Heart left ventricle (tissue), 16 donors: ENCODE measurements at regions not wholly inside any gene's neighbourhood (a gene's known extent, or its start where the extent isn't known, plus 50 kb on each side); places are given as distances from the start of the nearest gene placed in this dataset.

ENCODE experiments used
- ATAC-seq, 4 donors: fragments of 200-7000 bp; cut with Tn5 transposase; one replicate each; pipeline ENCODE4 v1.9.1; 2020 to 2022; ENCODE audit warnings: moderate library complexity in 4 of 4, mild to moderate bottlenecking in 3 of 4, moderate number of reproducible peaks in 1 of 4
- DNase-seq, 5 donors: peaks; one replicate each; pipeline ENCODE4 v3.0.0-alpha.2; 2020
- H3K27ac ChIP-seq, 12 donors: fragments of 200-600 bp; sonication (generic) in 4 of 12; one replicate each; pipeline versions ENCODE4 v1.5.0 to v1.8.0; 2016 to 2022; ENCODE audit warnings: mild to moderate bottlenecking in 2 of 12
- H3K27me3 ChIP-seq, 9 donors: fragments of 200-600 bp; sonication (generic) in 2 of 9; one replicate each; pipeline versions ENCODE4 v1.5.1 to v1.8.0; 2016 to 2022; ENCODE audit warnings: mild to moderate bottlenecking in 3 of 9
- H3K36me3 ChIP-seq, 9 donors: fragments of 200-600 bp; sonication (generic) in 2 of 9; one replicate each; pipeline versions ENCODE4 v1.5.0 to v1.8.0; 2018 to 2022; ENCODE audit warnings: mild to moderate bottlenecking in 2 of 9
- H3K4me1 ChIP-seq, 12 donors: fragments of 200-600 bp; sonication (generic) in 4 of 12; one replicate each; pipeline versions ENCODE4 v1.5.0 to v1.8.0; 2016 to 2022; ENCODE audit warnings: mild to moderate bottlenecking in 3 of 12
- H3K4me3 ChIP-seq, 12 donors: fragments of 200-600 bp; sonication (generic) in 4 of 12; one replicate each; pipeline versions ENCODE4 v1.5.0 to v1.8.0; 2017 to 2022; ENCODE audit warnings: mild to moderate bottlenecking in 9 of 12, moderate library complexity in 4 of 12
- H3K9me3 ChIP-seq, 12 donors: fragments of 200-600 bp; sonication (generic) in 4 of 12; one replicate each; pipeline versions ENCODE4 v1.5.0 to v1.8.0; 2016 to 2022; ENCODE audit warnings: mild to moderate bottlenecking in 1 of 12
- POLR2A ChIP-seq, 2 donors: fragments of 450-650 bp; IDR thresholded peaks; one replicate each; pipeline ENCODE4 v1.6.1; 2017; ENCODE audit warnings: antibody characterized with exemption in 2 of 2, mild to moderate bottlenecking in 2 of 2, moderate library complexity in 2 of 2
- WGBS, 4 donors: extraction: QIAGEN DNeasy Blood & Tissue Kit in 2 of 4; methylation state at CpG; one replicate each; pipeline versions ENCODE4 v1.1.5 to v1.1.7; 2013 to 2018; 5-methylcytosine and 5-hydroxymethylcytosine counted together
- intact Hi-C, 10 donors: fragments of 100-400 bp; cut with DNase I; formaldehyde crosslinking; loops; one replicate each; pipeline versions ENCODE4 v1.11.1 to v1.14.2; 2022
- TF ChIP-seq, protein P1 (sequence below), 12 donors: fragments of 200-600 bp; sonication (generic) in 4 of 12; IDR thresholded peaks; one replicate each; pipeline versions ENCODE4 v1.5.0 to v1.8.0; 2018 to 2022; ENCODE audit warnings: antibody characterized with exemption in 12 of 12, mild to moderate bottlenecking in 5 of 12
- donor health status: ischemic (EF 13 %, LVEDD 7.1; RV severe dilation, severe dysfunction).
- donor health status: healthy with polysubstance abuse.
- donor health status: DM: no; HTN: yes; CAD: no.
- donor health status: DM: no; HTN: no; CAD: no.
- donor health status: ischemic (EF 25% LVEDD 6.9; RV normal size, moderate dysfunction).
- donor health status: ischemic (EF 25% LVEDD 5.7; RV mildly dilated, moderate dysfunction).
- donor health status: healthy.
- donor health status: DM: yes; HTN: yes; CAD: no.
- donor health status: ischemic (EF 35%, LVEDD 5.7; RV mildly dilated, moderate dysfunction).
- donor health status: nonischemic (EF 11% LVEDD 7.7; RV severe dilation, severe dysfunction).
- donor health status: DM: yes; HTN: yes; CAD: no.
- donor health status: PGD.
- donor health status: ischemic (EF 29% LVEDD 5.4; RV normal size, mild dysfunction).
- donor health status: nonischemic (EF 23%, LVEDD 6.1; RV moderate dilation, normal function).

- Histone ChIP-seq H3K4me1 (no peaks in the 10 kb centered on the region), H3K4me3 (no peak overlapping the region), H3K27ac (no peak overlapping the region), H3K9me3 (no peaks in the 10 kb centered on the region), H3K36me3 (no peaks in the 10 kb centered on the region), H3K27me3 (peaks cover 0 to 16% (median 0%) of the 10 kb centered on the region in 9 donors)
- ATAC-seq, result no peak
- DNase-seq, result no peak
- intact Hi-C loops, result no loop called here
- no peak for TF ChIP-seq POLR2A (IDR thresholded peaks at IDR 0.05)
- TF ChIP-seq, protein P1, sequence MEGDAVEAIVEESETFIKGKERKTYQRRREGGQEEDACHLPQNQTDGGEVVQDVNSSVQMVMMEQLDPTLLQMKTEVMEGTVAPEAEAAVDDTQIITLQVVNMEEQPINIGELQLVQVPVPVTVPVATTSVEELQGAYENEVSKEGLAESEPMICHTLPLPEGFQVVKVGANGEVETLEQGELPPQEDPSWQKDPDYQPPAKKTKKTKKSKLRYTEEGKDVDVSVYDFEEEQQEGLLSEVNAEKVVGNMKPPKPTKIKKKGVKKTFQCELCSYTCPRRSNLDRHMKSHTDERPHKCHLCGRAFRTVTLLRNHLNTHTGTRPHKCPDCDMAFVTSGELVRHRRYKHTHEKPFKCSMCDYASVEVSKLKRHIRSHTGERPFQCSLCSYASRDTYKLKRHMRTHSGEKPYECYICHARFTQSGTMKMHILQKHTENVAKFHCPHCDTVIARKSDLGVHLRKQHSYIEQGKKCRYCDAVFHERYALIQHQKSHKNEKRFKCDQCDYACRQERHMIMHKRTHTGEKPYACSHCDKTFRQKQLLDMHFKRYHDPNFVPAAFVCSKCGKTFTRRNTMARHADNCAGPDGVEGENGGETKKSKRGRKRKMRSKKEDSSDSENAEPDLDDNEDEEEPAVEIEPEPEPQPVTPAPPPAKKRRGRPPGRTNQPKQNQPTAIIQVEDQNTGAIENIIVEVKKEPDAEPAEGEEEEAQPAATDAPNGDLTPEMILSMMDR (IDR thresholded peaks at IDR 0.05), result no peak
- 87 to 94% (median 90%) methylated on average over 3 of the region's 3 CpGs for WGBS, 4 donors
These were observed 74.0 kb downstream of the GATA3 start for GRCh38 chr10:8128511-8128910.

- Histone ChIP-seq H3K36me3 (no peaks in the 10 kb centered on the region), H3K4me3 (no peak overlapping the region), H3K27ac (no peak overlapping the region), H3K4me1 (no peaks in the 10 kb centered on the region), H3K9me3 (no peaks in the 10 kb centered on the region), H3K27me3 (peaks cover 0 to 16% (median 0%) of the 10 kb centered on the region in 9 donors)
- no peak for TF ChIP-seq POLR2A (IDR thresholded peaks at IDR 0.05)
- TF ChIP-seq, protein P1 (IDR thresholded peaks at IDR 0.05), result no peak
- ATAC-seq (no peak), DNase-seq (no peak)
- 74 to 89% (median 81%) methylated on average over 2 of the region's 2 CpGs for WGBS, 4 donors
- intact Hi-C loops, result no loop called here
These were observed 75.0 kb downstream of the GATA3 start for GRCh38 chr10:8129438-8129837.

DNA sequence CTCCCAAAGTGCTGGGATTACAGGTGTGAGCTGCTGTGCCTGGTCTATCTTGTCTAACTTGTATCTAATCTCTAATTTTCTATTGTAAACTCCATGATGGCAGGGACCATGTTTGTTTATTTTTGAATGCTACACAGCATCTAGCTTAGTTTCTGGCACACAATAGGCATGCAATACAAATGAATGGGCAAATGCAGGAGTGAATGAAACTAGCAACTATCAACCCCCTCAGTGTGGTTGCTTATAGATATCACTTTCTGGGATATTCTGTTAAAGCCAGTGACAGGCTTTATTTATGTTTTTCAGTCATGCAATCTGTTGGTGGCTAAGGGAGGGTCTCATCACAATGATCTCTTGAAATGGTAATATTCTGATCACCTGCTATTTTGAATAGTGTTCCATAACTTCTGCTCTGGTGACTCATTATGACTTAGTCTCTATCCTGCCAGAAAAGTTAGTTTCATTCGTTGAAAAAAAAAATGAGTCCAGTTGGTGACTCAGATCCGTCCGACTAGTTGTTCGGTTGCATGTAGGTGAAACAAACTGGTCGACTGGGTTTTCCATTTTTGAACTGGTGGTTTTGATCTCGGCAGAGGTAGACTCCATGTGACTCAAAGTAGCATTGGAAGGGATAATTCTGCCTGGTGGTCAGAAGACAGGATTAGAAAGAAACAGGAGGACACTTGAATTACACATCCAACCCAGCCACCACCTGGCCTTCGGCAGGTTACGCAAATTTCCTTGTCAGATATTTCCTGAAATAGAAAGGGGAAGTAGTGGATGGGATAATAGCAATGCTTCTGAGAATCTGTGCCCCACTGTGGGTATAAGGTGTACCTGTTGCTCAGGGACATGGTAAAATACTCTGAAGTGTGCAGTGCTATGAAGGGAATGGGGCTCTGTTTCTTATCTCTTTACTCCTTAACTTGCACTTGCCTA is 76.8 kb downstream of the GATA3 start:
- Histone ChIP-seq H3K4me1 (no peaks in the 10 kb centered on the region), H3K4me3 (no peak overlapping the region), H3K27me3 (peaks cover 0 to 16% (median 0%) of the 10 kb centered on the region in 9 donors), H3K36me3 (no peaks in the 10 kb centered on the region), H3K27ac (no peak overlapping the region), H3K9me3 (no peaks in the 10 kb centered on the region)
- DNase-seq (no peak), ATAC-seq (no peak)
- intact Hi-C loops, result no loop called here
- WGBS, 4 donors, result 74 to 80% (median 77%) methylated on average over 8 of the region's 8 CpGs
- no peak for TF ChIP-seq POLR2A (IDR thresholded peaks at IDR 0.05)
- TF ChIP-seq, protein P1 (IDR thresholded peaks at IDR 0.05), result no peak

DNA sequence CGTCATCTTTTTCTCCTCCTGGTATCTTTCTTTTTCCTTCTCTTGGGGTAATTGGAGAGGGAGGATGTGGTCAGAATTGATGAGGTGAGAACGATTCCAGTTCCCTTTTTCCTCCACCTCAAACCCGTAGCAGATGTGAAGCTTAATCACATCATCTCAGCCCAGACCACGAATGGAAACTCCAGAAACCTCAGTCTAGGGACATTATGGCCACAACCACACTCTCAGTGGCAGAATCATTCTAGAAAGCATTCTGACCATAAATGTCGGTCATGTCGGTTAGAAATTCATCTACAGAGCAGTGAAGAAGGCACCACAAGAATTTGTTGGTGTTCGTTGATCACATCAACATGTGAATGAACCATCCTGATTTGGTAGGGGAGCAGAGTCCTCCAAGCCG is 78.7 kb downstream of the GATA3 start:
- Histone ChIP-seq H3K4me1 (no peaks in the 10 kb centered on the region), H3K27ac (no peak overlapping the region), H3K27me3 (peaks cover 0 to 16% (median 0%) of the 10 kb centered on the region in 9 donors), H3K9me3 (no peaks in the 10 kb centered on the region), H3K36me3 (no peaks in the 10 kb centered on the region), H3K4me3 (no peak overlapping the region)
- WGBS, 4 donors, result 74 to 81% (median 79%) methylated on average over 8 of the region's 8 CpGs
- DNase-seq (no peak), ATAC-seq (no peak)
- intact Hi-C loops, result no loop called here
- TF ChIP-seq POLR2A (IDR thresholded peaks at IDR 0.05), result no peak
- TF ChIP-seq, protein P1 (IDR thresholded peaks at IDR 0.05), result no peak
